GM12891 (cell line): ENCODE measurements at regions not wholly inside any gene's neighbourhood (a gene's known extent, or its start where the extent isn't known, plus 50 kb on each side); places are given as distances from the start of the nearest gene placed in this dataset.

ENCODE experiments used
- POLR2A ChIP-seq: IDR thresholded peaks from 2 replicates; pipeline ENCODE4 v1.6.1; 2011; ENCODE audit warnings: low read depth, low read length, control low read depth
- POLR2AphosphoS5 ChIP-seq: IDR thresholded peaks from 2 replicates; pipeline ENCODE4 v1.6.1; 2011; ENCODE audit warnings: low read depth, low read length, control low read depth
- SPI1 ChIP-seq: IDR thresholded peaks from 2 replicates; pipeline ENCODE4 v1.6.1; 2011; ENCODE audit warnings: low read depth, low read length, control low read depth

GRCh38 chr5:62077387-62077786 lies 228.6 kb upstream of the KIF2A start:
- TF ChIP-seq POLR2A (no peak), POLR2AphosphoS5 (no peak), SPI1 (no peak)
